D341Med (cell line): ENCODE measurements at regions not wholly inside any gene's neighbourhood (a gene's known extent, or its start where the extent isn't known, plus 50 kb on each side); places are given as distances from the start of the nearest gene placed in this dataset.
A peak's percentile ranks its signal among the peaks of the same experiment; 100 is the strongest.
"Not testable (repeated sequence)": the region's sequence is repeated elsewhere in the genome, so short reads cannot be mapped to it uniquely, and the experiment has no call there.

Experiments used
- DNase-seq: peaks from one replicate; pipeline ENCODE4 v3.0.0; 2012; ENCODE audit warnings: low spot score

- not testable (repeated sequence) for DNase-seq
These were observed 3051.6 kb downstream of the RPIA start for GRCh38 chr2:91742973-91743490.

GRCh38 chr2:91743910-91744309 lies 3052.4 kb downstream of the RPIA start:
- DNase-seq: not testable (repeated sequence)

- not testable (repeated sequence) for DNase-seq
These were observed 3053.2 kb downstream of the RPIA start for GRCh38 chr2:91744700-91745141.

GRCh38 chr2:91748902-91749301 lies 3057.4 kb downstream of the RPIA start:
- DNase-seq: peak; percentile 24

- not testable (repeated sequence) for DNase-seq
These were observed 3058.2 kb downstream of the RPIA start for GRCh38 chr2:91749665-91750064.

GRCh38 chr2:91759361-91759941 lies 3068.0 kb downstream of the RPIA start:
- not testable (repeated sequence) for DNase-seq

- not testable (repeated sequence) for DNase-seq
These were observed 3069.2 kb downstream of the RPIA start for GRCh38 chr2:91760672-91761071.

- not testable (repeated sequence) for DNase-seq
These were observed 3070.8 kb downstream of the RPIA start for GRCh38 chr2:91762312-91762711.

GRCh38 chr2:91763710-91764109 lies 3072.2 kb downstream of the RPIA start:
- DNase-seq: not testable (repeated sequence)

- DNase-seq: not testable (repeated sequence)
These were observed 3073.1 kb downstream of the RPIA start for GRCh38 chr2:91764581-91765002.

GRCh38 chr2:91765018-91765754 lies 3073.7 kb downstream of the RPIA start:
- not testable (repeated sequence) for DNase-seq

GRCh38 chr2:91766349-91767048 lies 3075.0 kb downstream of the RPIA start:
- not testable (repeated sequence) for DNase-seq

- DNase-seq: not testable (repeated sequence)
These were observed 3076.8 kb downstream of the RPIA start for GRCh38 chr2:91768301-91768700.

GRCh38 chr2:91768997-91769396 lies 3077.5 kb downstream of the RPIA start:
- DNase-seq: not testable (repeated sequence)

- not testable (repeated sequence) for DNase-seq
These were observed 3078.6 kb downstream of the RPIA start for GRCh38 chr2:91770046-91770575.

- DNase-seq: not testable (repeated sequence)
These were observed 3080.1 kb downstream of the RPIA start for GRCh38 chr2:91771604-91772003.

GRCh38 chr2:91772240-91772937 lies 3080.9 kb downstream of the RPIA start:
- DNase-seq: not testable (repeated sequence)

GRCh38 chr2:91773810-91774209 lies 3082.3 kb downstream of the RPIA start:
- not testable (repeated sequence) for DNase-seq

GRCh38 chr2:91775193-91775592 lies 3083.7 kb downstream of the RPIA start:
- not testable (repeated sequence) for DNase-seq

GRCh38 chr2:91780324-91780723 lies 3088.9 kb downstream of the RPIA start:
- not testable (repeated sequence) for DNase-seq

GRCh38 chr2:91809391-91809790 lies 3061.8 kb upstream of the TEKT4 start:
- not testable (repeated sequence) for DNase-seq
